H1 (cell line): ENCODE measurements at regions not wholly inside any gene's neighbourhood (a gene's known extent, or its start where the extent isn't known, plus 50 kb on each side); places are given as distances from the start of the nearest gene placed in this dataset.

Source experiments
- CTCF ChIA-PET: fragments of 300-600 bp; sonication (Branson Sonifier 250); formaldehyde crosslinking; loops from one replicate; lab custom pipeline; 2021; ENCODE audit not compliant: partially characterized antibody; lab: Charles Lee
- POLR2A ChIA-PET: fragments of 300-600 bp; sonication (Branson Sonifier 250); formaldehyde crosslinking; loops from one replicate; lab custom pipeline; 2021; ENCODE audit warnings: inconsistent platforms; ENCODE audit not compliant: partially characterized antibody; lab: Charles Lee
- DNase-seq, 2 experiments: peaks; one replicate each; pipeline versions ENCODE4 v3.0.0 to v3.0.0-alpha.2; 2010 to 2022; ENCODE audit warnings: low spot score in 2 of 2, low read depth in 1 of 2, mixed read lengths in 1 of 2
- FAIRE-seq: peaks from 2 replicates; lab custom pipeline; 2011; peaks lifted over from hg19 to GRCh38; lab: Jason Lieb, UNC
- H2AFZ ChIP-seq: 2 replicates; pipeline ENCODE4 v1.8.1; 2012; ENCODE audit warnings: low read length, inconsistent platforms
- H2AK5ac ChIP-seq: 2 replicates; pipeline ENCODE4 v1.6.1; 2013; ENCODE audit warnings: low read depth, low read length
- H2BK120ac ChIP-seq: replicated peaks from 2 replicates; pipeline ENCODE3; 2013; ENCODE audit warnings: low read depth, low read length, inconsistent platforms
- H2BK12ac ChIP-seq: 2 replicates; pipeline ENCODE4 v1.6.1; 2013; ENCODE audit warnings: low read depth, low read length
- H2BK15ac ChIP-seq: 2 replicates; pipeline ENCODE4 v1.6.1; 2013; ENCODE audit warnings: low read length
- H2BK20ac ChIP-seq: 2 replicates; pipeline ENCODE4 v1.6.1; 2013; ENCODE audit warnings: low read length
- H2BK5ac ChIP-seq: 2 replicates; pipeline ENCODE4 v1.6.1; 2013; ENCODE audit warnings: low read depth, low read length
- H3K14ac ChIP-seq: 2 replicates; pipeline ENCODE4 v1.6.1; 2013; ENCODE audit warnings: inconsistent platforms; ENCODE audit not compliant: insufficient read length
- H3K18ac ChIP-seq: 2 replicates; pipeline ENCODE4 v1.6.1; 2013; ENCODE audit warnings: low read length; ENCODE audit errors: extremely low read depth
- H3K23ac ChIP-seq: 2 replicates; pipeline ENCODE4 v1.6.1; 2013; ENCODE audit warnings: inconsistent platforms; ENCODE audit not compliant: insufficient read length
- H3K23me2 ChIP-seq: 2 replicates; pipeline ENCODE4 v1.6.1; 2013; ENCODE audit warnings: low read depth, low read length
- H3K27ac ChIP-seq: 2 replicates; pipeline ENCODE4 v1.6.1; 2011; ENCODE audit warnings: low read depth, low read length, inconsistent platforms
- H3K27me3 ChIP-seq, 4 experiments: replicated peaks in 1 of 4; 1 replicate in 1 of 4; 2 replicates in 3 of 4; pipeline versions ENCODE4 v1.6.1 to v1.8.1; 2011 to 2013; ENCODE audit warnings: low read length in 3 of 4, mild to moderate bottlenecking in 3 of 4, inconsistent platforms in 2 of 4, mixed read lengths in 2 of 4, moderate library complexity in 1 of 4; ENCODE audit not compliant: control insufficient read depth in 3 of 4, insufficient read depth in 3 of 4; ENCODE audit errors: extremely low read depth in 1 of 4
- H3K36me3 ChIP-seq, 4 experiments: 2 replicates each; pipeline versions ENCODE4 v1.6.1 to v1.8.1; 2011 to 2013; ENCODE audit warnings: mild to moderate bottlenecking in 4 of 4, low read length in 3 of 4, moderate library complexity in 2 of 4, control low read depth in 1 of 4, inconsistent platforms in 1 of 4; ENCODE audit not compliant: insufficient read depth in 4 of 4, control insufficient read depth in 2 of 4
- H3K4ac ChIP-seq: replicated peaks from 2 replicates; pipeline ENCODE3; 2013; ENCODE audit warnings: low read length, low read depth, mixed read lengths, inconsistent platforms; ENCODE audit not compliant: insufficient read length
- H3K4me1 ChIP-seq, 4 experiments: replicated peaks in 1 of 4; 1 replicate in 1 of 4; 2 replicates in 3 of 4; pipeline versions ENCODE4 v1.6.1 to v1.8.1; 2011 to 2013; ENCODE audit warnings: low read length in 3 of 4, inconsistent platforms in 2 of 4, mixed read lengths in 1 of 4; ENCODE audit not compliant: insufficient read depth in 4 of 4, control insufficient read depth in 3 of 4
- H3K4me2 ChIP-seq, 2 experiments: 2 replicates each; pipeline versions ENCODE4 v1.6.1 to v1.8.1; 2011 to 2013; ENCODE audit warnings: low read depth in 2 of 2, low read length in 2 of 2, control low read depth in 1 of 2, inconsistent platforms in 1 of 2, mild to moderate bottlenecking in 1 of 2; ENCODE audit not compliant: insufficient read depth in 1 of 2
- H3K4me3 ChIP-seq, 4 experiments: fragments of 200-600, 300-600 bp in 1 of 4; sonication (generic), shearing (Covaris generic), sonication (Bioruptor Twin) in 1 of 4; 2 replicates each; pipeline versions ENCODE4 v1.5.1 to v1.8.1; 2011 to 2016; ENCODE audit warnings: low read length in 4 of 4, low read depth in 3 of 4, control low read depth in 2 of 4, inconsistent platforms in 2 of 4, mild to moderate bottlenecking in 2 of 4, mixed read lengths in 1 of 4, moderate library complexity in 1 of 4; ENCODE audit not compliant: insufficient read depth in 2 of 4; ENCODE audit errors: extremely low read depth in 1 of 4
- H3K56ac ChIP-seq: replicated peaks from 2 replicates; pipeline ENCODE3; 2013; ENCODE audit warnings: low read depth, mild to moderate bottlenecking, mixed read lengths, low read length, inconsistent platforms; ENCODE audit not compliant: insufficient read length
- H3K79me1 ChIP-seq: 2 replicates; pipeline ENCODE4 v1.6.1; 2013; ENCODE audit warnings: low read depth, low read length, control low read depth
- H3K79me2 ChIP-seq, 2 experiments: 2 replicates each; pipeline versions ENCODE4 v1.6.1 to v1.8.1; 2012 to 2013; ENCODE audit warnings: low read length in 2 of 2, mild to moderate bottlenecking in 2 of 2, inconsistent platforms in 1 of 2; ENCODE audit not compliant: insufficient read depth in 2 of 2, control insufficient read depth in 1 of 2
- H3K9ac ChIP-seq, 4 experiments: replicated peaks in 1 of 4; 1 replicate in 1 of 4; 2 replicates in 3 of 4; pipeline versions ENCODE4 v1.6.1 to v1.8.1; 2011 to 2013; ENCODE audit warnings: low read depth in 3 of 4, low read length in 3 of 4, control low read depth in 2 of 4, mild to moderate bottlenecking in 2 of 4, moderate library complexity in 2 of 4, inconsistent platforms in 1 of 4; ENCODE audit errors: extremely low read depth in 1 of 4
- H3K9me3 ChIP-seq, 2 experiments: 2 replicates each; pipeline versions ENCODE4 v1.6.1 to v1.8.1; 2012 to 2013; ENCODE audit warnings: mild to moderate bottlenecking in 2 of 2, moderate library complexity in 2 of 2, control low read depth in 1 of 2, inconsistent platforms in 1 of 2, low read depth in 1 of 2, low read length in 1 of 2, mixed read lengths in 1 of 2; ENCODE audit not compliant: insufficient read depth in 2 of 2
- H4K20me1 ChIP-seq, 2 experiments: replicated peaks in 1 of 2; 2 replicates each; pipeline versions ENCODE3 to v1.8.1; 2011 to 2013; ENCODE audit warnings: inconsistent platforms in 2 of 2, low read length in 2 of 2, mild to moderate bottlenecking in 1 of 2; ENCODE audit not compliant: insufficient read depth in 2 of 2, control insufficient read depth in 1 of 2
- H4K5ac ChIP-seq: 2 replicates; pipeline ENCODE4 v1.6.1; 2013; ENCODE audit warnings: low read length, low read depth, mixed read lengths, inconsistent platforms; ENCODE audit not compliant: insufficient read length
- H4K8ac ChIP-seq: 2 replicates; pipeline ENCODE4 v1.8.0; 2013; ENCODE audit warnings: mild to moderate bottlenecking, moderate library complexity, low read length, inconsistent platforms; ENCODE audit not compliant: insufficient read depth; ENCODE audit errors: extremely low read depth
- H4K91ac ChIP-seq: replicated peaks from 2 replicates; pipeline ENCODE3; 2013; ENCODE audit warnings: low read length, mixed read lengths, inconsistent platforms; ENCODE audit not compliant: insufficient read length
- BRCA1 ChIP-seq: IDR thresholded peaks from 2 replicates; pipeline ENCODE4 v1.6.1; 2012; ENCODE audit warnings: low read depth, low read length, improper control_type of control experiment
- CBX8 ChIP-seq: fragments of 300-800, 300-1000 bp; sonication (generic); IDR thresholded peaks from 2 replicates; pipeline ENCODE4 v1.7.1; 2016; ENCODE audit warnings: low read depth, low read length, borderline replicate concordance
- CHD1 ChIP-seq: IDR thresholded peaks from 2 replicates; pipeline ENCODE4 v1.6.1; 2012; ENCODE audit warnings: low read depth, low read length, improper control_type of control experiment
- CHD2 ChIP-seq: IDR thresholded peaks from 2 replicates; pipeline ENCODE4 v1.6.1; 2012; ENCODE audit warnings: low read length, improper control_type of control experiment
- EZH2 ChIP-seq: fragments of 200-600 bp; sonication (generic); IDR thresholded peaks from 2 replicates; pipeline ENCODE4 v1.7.1; 2012; ENCODE audit warnings: low read depth, mild to moderate bottlenecking, moderate library complexity, low read length, inconsistent platforms; ENCODE audit not compliant: severe bottlenecking
- NRF1 ChIP-seq: IDR thresholded peaks from 2 replicates; pipeline ENCODE4 v1.6.1; 2011; ENCODE audit warnings: mild to moderate bottlenecking, low read depth, low read length, improper control_type of control experiment
- SP2 ChIP-seq: IDR thresholded peaks from 2 replicates; pipeline ENCODE4 v1.6.1; 2012; ENCODE audit warnings: mild to moderate bottlenecking, low read length, inconsistent platforms
- TAF1 ChIP-seq: IDR thresholded peaks from 2 replicates; pipeline ENCODE4 v1.6.1; 2011; ENCODE audit warnings: mild to moderate bottlenecking, low read depth, low read length
- WGBS, 2 experiments: shearing (Covaris generic) in 1 of 2; methylation state at CpG; one replicate each; pipeline versions ENCODE4 v1.1.6 to v1.1.7; 2013 to 2015; ENCODE audit warnings: low lambda C conversion rate in 2 of 2, mixed read lengths in 2 of 2, inconsistent platforms in 1 of 2, low coverage in 1 of 2, missing lambda C conversion rate in 1 of 2; ENCODE audit not compliant: insufficient replicate concordance in 2 of 2, insufficient coverage in 1 of 2, insufficient read length in 1 of 2; ENCODE audit errors: extremely low coverage in 1 of 2, missing lambda C conversion rate in 1 of 2; 5-methylcytosine and 5-hydroxymethylcytosine counted together

GRCh38 chr1:190949939-190950338, 472.3 kb upstream of the BRINP3 start:
- DNase-seq: no peak
- ChIA-PET CTCF (interaction anchor here (0.6 to 1.0 kb wide), 3 partner anchors 139 to 911 kb away, joined by 3 read pairs; no protein-coding TSS in a partner anchor), POLR2A (interaction anchor here (0.6 kb wide), 1 partner anchor 42 kb away, joined by 3 read pairs; no protein-coding TSS in a partner anchor)
- Histone ChIP-seq H2BK15ac (no peak overlapping the region), H3K4me1 (no peaks in the 10 kb centered on the region; a peak in 1 of 7 replicates), H4K5ac (no peak overlapping the region), H3K9me3 (no peaks in the 10 kb centered on the region), H3K4ac (no peak overlapping the region), H3K23ac (no peak overlapping the region), H3K4me3 (no peak overlapping the region), H2BK12ac (no peak overlapping the region), H4K91ac (no peak overlapping the region), H2AFZ (peak overlapping the region; percentile 83), H3K79me1 (no peaks in the 10 kb centered on the region), H4K20me1 (no peaks in the 10 kb centered on the region), H2BK120ac (no peak overlapping the region), H3K27ac (no peak overlapping the region), H3K36me3 (no peaks in the 10 kb centered on the region), H3K23me2 (no peaks in the 10 kb centered on the region), H3K9ac (no peak overlapping the region), H3K14ac (no peak overlapping the region), H3K27me3 (no peaks in the 10 kb centered on the region), H2AK5ac (no peak overlapping the region), H2BK5ac (no peak overlapping the region), H4K8ac (no peak overlapping the region), H3K4me2 (no peak overlapping the region), H3K18ac (no peak overlapping the region), H2BK20ac (no peak overlapping the region), H3K56ac (no peak overlapping the region), H3K79me2 (no peaks in the 10 kb centered on the region)
- FAIRE-seq: no peak
- WGBS, 2 experiments: 88% methylated on average over 5 of the region's 5 CpGs; no CpG with 5 or more reads in 1 of the 2 experiments
- TF ChIP-seq TAF1 (no peak), BRCA1 (no peak), NRF1 (no peak), SP2 (no peak), EZH2 (no peak), CHD2 (no peak), CHD1 (no peak), CBX8 (no peak)
